SU-DHL-6 (cell line): ENCODE measurements at regions not wholly inside any gene's neighbourhood (a gene's known extent, or its start where the extent isn't known, plus 50 kb on each side); places are given as distances from the start of the nearest gene placed in this dataset.

ENCODE experiments used
- H2AFZ ChIP-seq: fragments of 200-600 bp; sonication (generic); 2 replicates; pipeline ENCODE4 v1.6.1; 2014; ENCODE audit warnings: low read depth, mild to moderate bottlenecking, moderate library complexity, mixed read lengths, antibody characterized with exemption, low read length; ENCODE audit not compliant: severe bottlenecking
- H3F3A ChIP-seq: fragments of 200-600 bp; shearing (Covaris generic); 2 replicates; pipeline ENCODE4 v1.6.0; 2016; ENCODE audit warnings: antibody characterized with exemption, mild to moderate bottlenecking; ENCODE audit not compliant: insufficient read depth
- H3K27ac ChIP-seq: fragments of 200-600 bp; sonication (generic); 2 replicates; pipeline ENCODE4 v1.5.1; 2016; ENCODE audit warnings: low read depth, mild to moderate bottlenecking, low read length, moderate library complexity, mixed read lengths
- H3K27me3 ChIP-seq: fragments of 200-600 bp; sonication (generic), shearing (Covaris generic); 2 replicates; pipeline ENCODE4 v1.6.0; 2014; ENCODE audit warnings: mild to moderate bottlenecking, low read length
- H3K36me3 ChIP-seq: fragments of 200-600 bp; sonication (generic); 2 replicates; pipeline ENCODE4 v1.6.1; 2014; ENCODE audit warnings: mild to moderate bottlenecking, low read length, mixed read lengths
- H3K4me2 ChIP-seq: fragments of 300-600, 200-600 bp; shearing (Covaris generic), sonication (generic); 2 replicates; pipeline ENCODE4 v1.6.0; 2014; ENCODE audit warnings: low read length, low read depth, mild to moderate bottlenecking; ENCODE audit not compliant: poor library complexity, severe bottlenecking
- H3K4me3 ChIP-seq: fragments of 200-600 bp; sonication (generic); 2 replicates; pipeline ENCODE4 v1.5.1; 2014; ENCODE audit warnings: antibody characterized with exemption, low read length, mild to moderate bottlenecking, mixed read lengths; ENCODE audit not compliant: insufficient read depth, poor library complexity, severe bottlenecking
- H3K79me2 ChIP-seq: fragments of 200-600 bp; sonication (generic); 2 replicates; pipeline ENCODE4 v1.6.1; 2014; ENCODE audit warnings: mild to moderate bottlenecking, low read length, moderate library complexity; ENCODE audit not compliant: insufficient read depth
- H3K9ac ChIP-seq: fragments of 200-600 bp; sonication (generic); 2 replicates; pipeline ENCODE4 v1.7.0; 2014; ENCODE audit warnings: mild to moderate bottlenecking, low read length
- H3K9me2 ChIP-seq: fragments of 200-600 bp; sonication (generic); replicated peaks from 2 replicates; pipeline ENCODE4 v1.6.1; 2014; ENCODE audit warnings: low read length; ENCODE audit not compliant: insufficient read depth
- H3K9me3 ChIP-seq: fragments of 200-600 bp; sonication (generic); 2 replicates; pipeline ENCODE4 v1.6.1; 2014; ENCODE audit warnings: low read length, mixed read lengths; ENCODE audit not compliant: insufficient read depth
- H4K20me1 ChIP-seq: fragments of 200-600 bp; sonication (generic); 2 replicates; pipeline ENCODE4 v1.6.1; 2014; ENCODE audit warnings: low read depth, mild to moderate bottlenecking, antibody characterized with exemption, low read length, moderate library complexity, mixed read lengths
- EZH2phosphoT487 ChIP-seq: fragments of 200-600 bp; sonication (generic), shearing (Covaris generic); conservative IDR thresholded peaks from 2 replicates; pipeline ENCODE4 v1.6.1; 2018; ENCODE audit warnings: mild to moderate bottlenecking, antibody characterized with exemption, low read length, moderate library complexity, mixed read lengths
- TF ChIP-seq, protein P1 (sequence below): fragments of 200-600 bp; sonication (generic); IDR thresholded peaks from one replicate; pipeline ENCODE4 v1.5.1; 2017; ENCODE audit warnings: antibody characterized with exemption, mild to moderate bottlenecking, low read length, moderate library complexity; ENCODE audit not compliant: insufficient read depth, poor library complexity, severe bottlenecking

- no peak overlapping the region for H3K4me3 ChIP-seq
- H2AFZ ChIP-seq: no peak overlapping the region
- no peaks in the 10 kb centered on the region for H3K79me2 ChIP-seq
- H3K27me3 ChIP-seq: no peaks in the 10 kb centered on the region
- H3F3A ChIP-seq: no peaks in the 10 kb centered on the region
- no peaks in the 10 kb centered on the region for H3K9me2 ChIP-seq
- no peak for TF ChIP-seq EZH2phosphoT487
- TF ChIP-seq, protein P1, sequence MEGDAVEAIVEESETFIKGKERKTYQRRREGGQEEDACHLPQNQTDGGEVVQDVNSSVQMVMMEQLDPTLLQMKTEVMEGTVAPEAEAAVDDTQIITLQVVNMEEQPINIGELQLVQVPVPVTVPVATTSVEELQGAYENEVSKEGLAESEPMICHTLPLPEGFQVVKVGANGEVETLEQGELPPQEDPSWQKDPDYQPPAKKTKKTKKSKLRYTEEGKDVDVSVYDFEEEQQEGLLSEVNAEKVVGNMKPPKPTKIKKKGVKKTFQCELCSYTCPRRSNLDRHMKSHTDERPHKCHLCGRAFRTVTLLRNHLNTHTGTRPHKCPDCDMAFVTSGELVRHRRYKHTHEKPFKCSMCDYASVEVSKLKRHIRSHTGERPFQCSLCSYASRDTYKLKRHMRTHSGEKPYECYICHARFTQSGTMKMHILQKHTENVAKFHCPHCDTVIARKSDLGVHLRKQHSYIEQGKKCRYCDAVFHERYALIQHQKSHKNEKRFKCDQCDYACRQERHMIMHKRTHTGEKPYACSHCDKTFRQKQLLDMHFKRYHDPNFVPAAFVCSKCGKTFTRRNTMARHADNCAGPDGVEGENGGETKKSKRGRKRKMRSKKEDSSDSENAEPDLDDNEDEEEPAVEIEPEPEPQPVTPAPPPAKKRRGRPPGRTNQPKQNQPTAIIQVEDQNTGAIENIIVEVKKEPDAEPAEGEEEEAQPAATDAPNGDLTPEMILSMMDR: no peak
- H3K9me3 ChIP-seq: no peaks in the 10 kb centered on the region
- H4K20me1 ChIP-seq: no peaks in the 10 kb centered on the region
- no peaks in the 10 kb centered on the region for H3K36me3 ChIP-seq
- no peak overlapping the region for H3K4me2 ChIP-seq
- H3K9ac ChIP-seq: no peak overlapping the region
- H3K27ac ChIP-seq: no peak overlapping the region
Measured at GRCh38 chr2:67888351-67889005, 174.3 kb downstream of the C1D start.

DNA sequence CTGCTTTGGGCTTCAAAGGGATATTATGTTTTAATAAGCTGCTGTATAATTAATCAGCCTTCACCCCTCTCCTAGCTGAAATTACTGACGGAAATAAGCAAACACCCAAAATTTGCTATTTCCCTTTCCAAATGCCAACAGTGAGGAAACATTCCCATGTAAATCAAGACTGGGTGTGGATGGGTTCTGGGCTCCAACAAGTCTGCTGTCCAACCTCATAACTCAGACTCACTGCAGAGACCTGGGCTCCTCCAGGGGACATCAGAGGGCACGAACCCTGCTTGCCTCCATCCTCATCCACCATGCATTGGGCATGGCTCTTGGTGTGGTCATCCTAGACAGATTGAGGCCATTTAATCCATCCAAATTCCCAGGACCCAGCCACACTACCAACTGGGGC, 173.7 kb downstream of the C1D start:
- Histone ChIP-seq H3K4me3 (no peak overlapping the region), H3K79me2 (no peaks in the 10 kb centered on the region), H3K27ac (no peak overlapping the region), H3K9ac (no peak overlapping the region), H3K9me3 (no peaks in the 10 kb centered on the region), H2AFZ (no peak overlapping the region), H3K27me3 (no peaks in the 10 kb centered on the region), H3K4me2 (no peak overlapping the region), H3K9me2 (no peaks in the 10 kb centered on the region), H3K36me3 (no peaks in the 10 kb centered on the region), H3F3A (no peaks in the 10 kb centered on the region), H4K20me1 (no peaks in the 10 kb centered on the region)
- TF ChIP-seq, protein P1: no peak

DNA sequence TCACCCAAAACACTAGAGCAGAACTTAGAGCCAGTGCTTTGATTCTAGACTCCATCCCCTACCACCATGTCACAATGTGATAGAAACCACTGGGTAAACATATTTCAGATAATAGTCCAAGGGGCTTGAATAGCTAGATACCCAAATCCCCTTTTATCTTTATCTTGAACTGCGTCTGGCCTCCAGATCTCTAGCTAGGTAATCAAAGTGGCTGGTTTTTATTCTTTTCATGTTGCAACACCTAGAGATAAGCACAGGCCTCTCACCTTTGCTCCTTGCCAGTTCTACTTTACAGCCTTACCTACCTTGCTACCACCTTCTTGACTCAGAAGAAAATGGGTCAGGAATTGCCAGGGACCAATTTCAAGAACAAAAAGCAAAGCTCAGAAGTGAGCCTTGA, 171.2 kb downstream of the C1D start:
- Histone ChIP-seq H3K9ac (no peak overlapping the region), H3K4me3 (no peak overlapping the region), H3K27ac (no peak overlapping the region), H2AFZ (no peak overlapping the region), H3K79me2 (no peaks in the 10 kb centered on the region), H3K36me3 (no peaks in the 10 kb centered on the region), H3K27me3 (no peaks in the 10 kb centered on the region), H4K20me1 (no peaks in the 10 kb centered on the region), H3K4me2 (no peak overlapping the region), H3K9me2 (no peaks in the 10 kb centered on the region), H3F3A (no peaks in the 10 kb centered on the region), H3K9me3 (no peaks in the 10 kb centered on the region)
- TF ChIP-seq, protein P1: no peak
- no peak for TF ChIP-seq EZH2phosphoT487
